Breast epithelium (tissue), 4 donors: ENCODE measurements at regions not wholly inside any gene's neighbourhood (a gene's known extent, or its start where the extent isn't known, plus 50 kb on each side); places are given as distances from the start of the nearest gene placed in this dataset.
"Not testable (repeated sequence)": the region's sequence is repeated elsewhere in the genome, so short reads cannot be mapped to it uniquely, and the experiment has no call there.

Experiments
- DNase-seq, 2 donors: peaks; one replicate each; pipeline ENCODE4 v3.0.0-alpha.2; 2019; ENCODE audit warnings: low spot score in 2 of 2
- H3K27ac ChIP-seq, 2 donors: fragments of 200-600 bp; sonication (generic) in 1 of 2; one replicate each; pipeline ENCODE4 v1.5.1; 2016 to 2019; ENCODE audit warnings: mild to moderate bottlenecking in 1 of 2
- H3K27me3 ChIP-seq, 2 donors: fragments of 200-600 bp; sonication (generic) in 1 of 2; one replicate each; pipeline versions ENCODE4 v1.5.1 to v1.6.0; 2017 to 2019; ENCODE audit warnings: control low read depth in 1 of 2, mild to moderate bottlenecking in 1 of 2
- H3K36me3 ChIP-seq: fragments of 200-600 bp; one replicate; pipeline ENCODE4 v1.5.1; 2019
- H3K4me1 ChIP-seq, 2 donors: fragments of 200-600 bp; sonication (generic); one replicate each; pipeline ENCODE4 v1.5.1; 2016 to 2019; ENCODE audit warnings: control low read depth in 1 of 2
- H3K4me3 ChIP-seq, 3 donors: fragments of 200-600 bp; sonication (generic); 1 replicate in 2 of 3; 2 replicates in 1 of 3; pipeline ENCODE4 v1.5.1; 2016 to 2019; ENCODE audit warnings: mild to moderate bottlenecking in 3 of 3, moderate library complexity in 2 of 3
- H3K9me3 ChIP-seq, 2 donors: fragments of 200-600 bp; sonication (generic) in 1 of 2; one replicate each; pipeline ENCODE4 v1.5.1; 2016 to 2019; ENCODE audit warnings: control low read depth in 1 of 2
- POLR2A ChIP-seq: fragments of 450-650 bp; IDR thresholded peaks from one replicate; pipeline ENCODE4 v1.6.1; 2016; ENCODE audit warnings: antibody characterized with exemption, mild to moderate bottlenecking, moderate library complexity
- POLR2AphosphoS5 ChIP-seq, 3 donors: sonication (generic); formaldehyde crosslinking; IDR thresholded peaks; one replicate each; pipeline ENCODE4 v1.6.1; 2017; ENCODE audit warnings: antibody characterized with exemption in 3 of 3
- intact Hi-C: fragments of 100-400 bp; cut with DNase I; formaldehyde crosslinking; loops from one replicate; pipeline ENCODE4 v1.15.1; 2023; ENCODE audit warnings: low total_unique reads
- TF ChIP-seq, protein P1 (sequence below), 3 donors: fragments of 450-650 bp; IDR thresholded peaks; one replicate each; pipeline ENCODE4 v1.5.1; 2016 to 2017; ENCODE audit warnings: antibody characterized with exemption in 3 of 3, mild to moderate bottlenecking in 3 of 3, moderate library complexity in 3 of 3

DNA sequence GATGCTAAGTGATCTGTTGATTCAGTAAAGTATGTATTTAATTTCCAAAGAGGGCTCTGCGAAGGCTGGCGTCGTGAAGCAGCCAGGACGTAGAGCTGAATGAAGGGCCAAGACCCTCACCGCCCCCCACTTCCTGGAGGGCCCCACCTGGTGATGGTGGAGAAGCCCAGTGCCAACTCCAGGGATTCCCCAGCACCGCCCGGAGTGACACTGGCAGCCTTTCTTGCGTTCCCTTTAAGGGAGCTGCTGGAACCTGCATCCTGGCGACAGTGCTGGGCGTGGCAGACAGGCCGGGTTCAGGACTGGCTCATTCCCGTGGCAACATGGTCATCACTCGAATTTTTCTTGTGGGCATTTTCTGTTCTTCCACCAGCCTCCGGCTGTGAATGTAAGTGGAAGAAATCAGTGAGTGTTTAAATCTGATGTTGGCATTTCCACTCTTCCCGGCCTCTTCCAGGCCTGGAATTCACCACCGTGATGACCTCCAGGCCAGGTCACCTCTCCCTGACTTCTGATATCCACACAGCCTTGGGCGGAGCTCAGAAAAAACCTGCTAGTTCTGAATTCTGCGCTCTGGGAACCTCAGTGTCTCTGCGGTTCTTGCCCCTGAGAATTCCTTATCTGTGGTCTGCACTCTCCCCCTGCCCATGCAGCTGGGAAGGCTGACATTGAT, 57.4 kb upstream of the DACT2 start:
- DNase-seq = peak in 1 of 2 donors; percentile 52
- no peaks in the 10 kb centered on the region for H3K9me3 ChIP-seq
- TF ChIP-seq POLR2A (no peak), POLR2AphosphoS5 (IDR thresholded peaks at IDR 0.05) (no peak)
- TF ChIP-seq, protein P1, sequence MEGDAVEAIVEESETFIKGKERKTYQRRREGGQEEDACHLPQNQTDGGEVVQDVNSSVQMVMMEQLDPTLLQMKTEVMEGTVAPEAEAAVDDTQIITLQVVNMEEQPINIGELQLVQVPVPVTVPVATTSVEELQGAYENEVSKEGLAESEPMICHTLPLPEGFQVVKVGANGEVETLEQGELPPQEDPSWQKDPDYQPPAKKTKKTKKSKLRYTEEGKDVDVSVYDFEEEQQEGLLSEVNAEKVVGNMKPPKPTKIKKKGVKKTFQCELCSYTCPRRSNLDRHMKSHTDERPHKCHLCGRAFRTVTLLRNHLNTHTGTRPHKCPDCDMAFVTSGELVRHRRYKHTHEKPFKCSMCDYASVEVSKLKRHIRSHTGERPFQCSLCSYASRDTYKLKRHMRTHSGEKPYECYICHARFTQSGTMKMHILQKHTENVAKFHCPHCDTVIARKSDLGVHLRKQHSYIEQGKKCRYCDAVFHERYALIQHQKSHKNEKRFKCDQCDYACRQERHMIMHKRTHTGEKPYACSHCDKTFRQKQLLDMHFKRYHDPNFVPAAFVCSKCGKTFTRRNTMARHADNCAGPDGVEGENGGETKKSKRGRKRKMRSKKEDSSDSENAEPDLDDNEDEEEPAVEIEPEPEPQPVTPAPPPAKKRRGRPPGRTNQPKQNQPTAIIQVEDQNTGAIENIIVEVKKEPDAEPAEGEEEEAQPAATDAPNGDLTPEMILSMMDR (IDR thresholded peaks at IDR 0.05) = no peak
- no peaks in the 10 kb centered on the region for H3K27me3 ChIP-seq
- H3K36me3 ChIP-seq = no peaks in the 10 kb centered on the region
- H3K27ac ChIP-seq = peak overlapping the region in 1 of 2 donors; percentile 81
- peak overlapping the region in 1 of 3 donors; percentile 50 for H3K4me3 ChIP-seq
- intact Hi-C loops = no loop called here
- H3K4me1 ChIP-seq = peaks cover 0 to 9% of the 10 kb centered on the region in 2 donors

DNA sequence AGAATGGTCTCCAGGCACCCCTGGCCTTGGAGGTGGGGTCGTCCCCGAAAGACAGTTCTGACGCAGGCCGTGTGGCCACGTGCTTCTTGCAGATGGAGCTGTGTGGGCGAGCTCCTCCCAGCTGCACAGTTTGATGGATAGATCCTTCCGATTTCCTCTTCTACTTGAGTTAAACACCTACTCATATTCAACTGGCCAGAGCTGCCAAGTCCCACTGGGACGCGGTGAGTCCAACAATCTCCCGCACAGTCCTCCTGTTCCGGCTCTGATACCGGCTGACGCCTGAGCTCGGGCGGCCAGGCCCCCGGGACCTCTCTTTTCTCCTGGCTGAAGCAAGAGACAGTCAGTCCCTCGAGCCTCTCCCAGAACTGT, 57.9 kb upstream of the DACT2 start:
- peaks cover 0 to 9% of the 10 kb centered on the region in 2 donors for H3K4me1 ChIP-seq
- TF ChIP-seq, protein P1 (IDR thresholded peaks at IDR 0.05) = no peak
- no peak for TF ChIP-seq POLR2A
- no peak for TF ChIP-seq POLR2AphosphoS5 (IDR thresholded peaks at IDR 0.05)
- DNase-seq = no peak
- H3K36me3 ChIP-seq = no peaks in the 10 kb centered on the region
- no peaks in the 10 kb centered on the region for H3K9me3 ChIP-seq
- H3K4me3 ChIP-seq = peak overlapping the region in 1 of 3 donors; percentile 50
- H3K27ac ChIP-seq = peak overlapping the region; percentile 33 to 81
- intact Hi-C loops = no loop called here
- no peaks in the 10 kb centered on the region for H3K27me3 ChIP-seq

DNA sequence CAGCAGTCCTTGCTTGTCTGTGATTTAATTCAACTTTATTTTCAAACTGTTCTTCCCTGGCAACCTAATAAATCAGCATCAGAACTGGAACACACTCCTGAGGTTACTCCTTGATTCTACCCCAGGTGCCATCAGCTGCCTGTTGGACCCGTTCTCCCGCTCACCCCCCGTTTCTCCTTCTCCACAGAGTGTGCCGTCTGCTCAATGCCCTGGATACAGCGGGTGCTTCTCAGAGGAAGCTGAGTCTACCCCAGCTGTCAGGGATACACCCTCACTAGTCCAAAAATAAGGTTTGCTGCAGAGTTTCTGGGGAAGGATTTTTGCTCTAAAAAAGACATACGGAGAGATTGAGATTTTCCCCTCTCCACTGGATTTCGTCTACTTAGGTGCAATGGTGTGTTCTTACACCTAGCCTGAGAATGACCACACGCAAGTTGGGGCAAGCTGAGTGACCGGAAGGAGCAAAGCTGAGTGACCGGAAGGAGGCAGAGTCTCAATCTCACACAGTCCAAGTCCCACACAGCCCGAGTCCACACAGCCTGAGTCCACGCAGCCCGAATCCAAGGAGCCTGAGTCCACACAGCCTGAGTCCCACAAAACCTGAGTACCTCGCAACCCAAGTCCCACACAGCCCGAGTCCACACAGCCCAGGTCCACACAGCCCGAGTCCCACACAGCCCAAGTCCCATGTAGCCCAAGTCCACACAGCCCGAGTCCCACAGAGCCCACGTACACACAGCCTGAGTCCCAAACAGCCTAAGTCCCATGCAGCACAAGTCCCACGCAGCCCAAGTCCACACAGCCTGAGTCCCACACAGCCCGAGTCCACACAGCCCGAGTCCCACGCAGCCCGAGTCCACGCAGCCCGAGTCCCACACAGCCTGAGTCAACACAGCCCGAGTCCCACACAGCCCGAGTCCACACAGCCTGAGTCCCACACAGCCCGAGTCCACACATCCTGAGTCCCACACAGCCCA, 58.6 kb upstream of the DACT2 start:
- H3K27ac ChIP-seq = peak overlapping the region; percentile 33 to 81
- H3K4me1 ChIP-seq = peaks cover 0 to 9% of the 10 kb centered on the region in 2 donors
- H3K9me3 ChIP-seq = no peaks in the 10 kb centered on the region
- peak overlapping the region in 1 of 3 donors; percentile 50 for H3K4me3 ChIP-seq
- H3K36me3 ChIP-seq = no peaks in the 10 kb centered on the region
- DNase-seq = no peak
- no peaks in the 10 kb centered on the region for H3K27me3 ChIP-seq
- TF ChIP-seq POLR2A = no peak
- TF ChIP-seq, protein P1 (IDR thresholded peaks at IDR 0.05) = no peak
- TF ChIP-seq POLR2AphosphoS5 (IDR thresholded peaks at IDR 0.05) = no peak
- intact Hi-C loops = no loop called here

DNA sequence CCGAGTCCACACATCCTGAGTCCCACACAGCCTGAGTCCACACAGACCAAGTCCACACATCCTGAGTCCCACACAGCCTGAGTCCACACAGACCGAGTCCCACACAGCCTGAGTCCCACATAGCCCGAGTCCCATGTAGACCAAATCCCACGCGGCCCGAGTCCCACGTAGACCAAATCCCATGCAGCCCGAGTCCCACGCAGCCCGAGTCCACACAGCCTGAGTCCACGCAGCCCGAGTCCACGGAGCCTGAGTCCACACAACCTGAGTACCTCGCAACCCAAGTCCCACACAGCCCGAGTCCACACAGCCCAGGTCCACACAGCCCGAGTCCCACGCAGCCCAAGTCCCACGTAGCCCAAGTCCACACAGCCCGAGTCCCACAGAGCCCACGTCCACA, 60.0 kb upstream of the DACT2 start:
- H3K4me3 ChIP-seq, intact Hi-C loops: not testable (repeated sequence)

DNA sequence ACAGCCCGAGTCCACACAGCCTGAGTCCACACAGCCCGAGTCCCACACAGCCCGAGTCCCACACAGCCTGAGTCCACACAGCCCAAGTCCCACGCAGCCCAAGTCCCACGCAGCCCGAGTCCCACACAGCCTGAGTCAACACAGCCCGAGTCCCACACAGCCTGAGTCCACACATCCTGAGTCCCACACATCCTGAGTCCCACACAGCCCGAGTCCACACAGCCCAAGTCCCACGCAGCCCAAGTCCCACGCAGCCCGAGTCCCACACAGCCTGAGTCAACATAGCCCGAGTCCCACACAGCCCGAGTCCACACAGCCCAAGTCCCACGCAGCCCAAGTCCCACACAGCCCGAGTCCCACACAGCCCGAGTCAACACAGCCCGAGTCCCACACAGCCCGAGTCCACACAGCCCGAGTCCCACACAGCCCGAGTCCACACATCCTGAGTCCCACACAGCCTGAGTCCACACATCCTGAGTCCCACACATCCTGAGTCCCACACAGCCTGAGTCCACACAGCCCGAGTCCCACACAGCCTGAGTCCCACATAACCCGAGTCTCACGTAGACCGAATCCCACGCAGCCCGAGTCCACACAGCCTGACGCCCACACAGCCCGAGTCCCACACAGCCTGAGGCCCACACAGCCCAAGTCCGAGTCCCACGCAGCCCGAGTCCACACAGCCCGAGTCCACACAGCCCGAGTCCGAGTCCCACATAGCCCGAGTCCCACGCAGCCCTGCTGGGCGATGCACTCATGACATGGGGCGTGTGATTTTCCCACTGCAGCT, 60.6 kb upstream of the SMOC2 start:
- H3K4me3 ChIP-seq, H3K27ac ChIP-seq, H3K27me3 ChIP-seq, H3K4me1 ChIP-seq, intact Hi-C loops, DNase-seq, H3K9me3 ChIP-seq, H3K36me3 ChIP-seq: not testable (repeated sequence)

More for the DNA sequence above, 60.0 kb upstream of the DACT2 start:
- DNase-seq, H3K36me3 ChIP-seq, H3K27me3 ChIP-seq, H3K9me3 ChIP-seq, H3K4me1 ChIP-seq, H3K27ac ChIP-seq: not testable (repeated sequence)
